ENCODE measurements at regions not wholly inside any gene's neighbourhood (a gene's known extent, or its start where the extent isn't known, plus 50 kb on each side); places are given as distances from the start of the nearest gene placed in this dataset.

- FAIRE-seq (no peak), ATAC-seq (no peak), DNase-seq (ENCODE audit: extremely low read depth in 1 of 4, low spot score in 3 of 4) (no peak)
- H3K9me3 ChIP-seq (replicated peaks; ENCODE audit: control insufficient read depth, insufficient read depth, low read depth, low read length): no peaks in the 10 kb centered on the region; the same call in 1 of the 2 replicates
- intact Hi-C loops (cut with micrococcal nuclease): no loop called here
- no peak overlapping the region for H3K4me2 ChIP-seq (ENCODE audit: insufficient read depth, low read length)
- H3K27me3 ChIP-seq (ENCODE audit: control insufficient read depth in 2 of 2, insufficient read depth in 2 of 2, low read length in 2 of 2): no peaks in the 10 kb centered on the region
- 16% methylated on average over 12 of the region's 12 CpGs for WGBS (ENCODE audit: insufficient coverage, low coverage, missing lambda C conversion rate)
- H3K36me3 ChIP-seq (ENCODE audit: control insufficient read depth, insufficient read depth, low read length): no peaks in the 10 kb centered on the region
- H3K79me2 ChIP-seq (ENCODE audit: control insufficient read depth, insufficient read depth, low read length): no peaks in the 10 kb centered on the region
- no peak overlapping the region for H2AFZ ChIP-seq (ENCODE audit: low read depth, low read length)
- in situ Hi-C loops (cut with MboI): no loop called here
- no peaks in the 10 kb centered on the region for H3K9me1 ChIP-seq (ENCODE audit: control insufficient read depth, insufficient read depth, low read length)
- TF ChIP-seq SAP30 (IDR thresholded peaks at IDR 0.05; ENCODE audit: borderline replicate concordance, insufficient read depth, low read depth, low read length, poor library complexity, severe bottlenecking) (no peak), TRIM28 (IDR thresholded peaks at IDR 0.05) (no peak), VEZF1 (CRISPR knock-in tag; IDR thresholded peaks at IDR 0.05) (no peak), RBM22 (IDR thresholded peaks at IDR 0.05; ENCODE audit: low read depth, low read length, poor library complexity, severe bottlenecking) (no peak), ZNF3 (CRISPR knock-in tag; IDR thresholded peaks at IDR 0.05) (no peak), NCOA2 (IDR thresholded peaks at IDR 0.05; ENCODE audit: partially characterized antibody in 2 of 2) (no peak), PHF21A (IDR thresholded peaks at IDR 0.05; ENCODE audit: borderline replicate concordance, low read depth) (no peak), DDX20 (tag; IDR thresholded peaks at IDR 0.05; ENCODE audit: low read depth) (no peak)
- H3K4me3 ChIP-seq: no peak overlapping the region
- peaks cover 2 to 3% of the 10 kb centered on the region in 2 experiments; a peak in 2 of 5 replicates for H3K4me1 ChIP-seq (replicated peaks in 1 of 2; ENCODE audit: control insufficient read depth in 2 of 2, insufficient read depth in 2 of 2, low read length in 2 of 2)
- no peaks in the 10 kb centered on the region for H4K20me1 ChIP-seq (replicated peaks; ENCODE audit: control insufficient read depth, insufficient read depth, low read length)
- ChIA-PET CTCF (ENCODE audit: low intra/inter-chr PET ratio) (no interaction called here), POLR2A (interaction anchor here (0.7 kb wide), 2 partner anchors 10 to 198 kb away, joined by 3 read pairs; no protein-coding TSS in a partner anchor)
- no peak overlapping the region for H3K9ac ChIP-seq (ENCODE audit: insufficient read depth in 1 of 2, low read depth in 2 of 2, low read length in 2 of 2)
- BruUV-seq (replicated peaks): no TSS peak
- no peak overlapping the region for H3K27ac ChIP-seq (ENCODE audit: extremely low read depth, low read depth, low read length)
These were observed 120.8 kb upstream of the CDYL start for GRCh38 chr6:4655196-4656025.

Measured in K562 (cell line).